ENCODE measurements at regions not wholly inside any gene's neighbourhood (a gene's known extent, or its start where the extent isn't known, plus 50 kb on each side); places are given as distances from the start of the nearest gene placed in this dataset.
"Not testable (repeated sequence)": the region's sequence is repeated elsewhere in the genome, so short reads cannot be mapped to it uniquely, and the experiment has no call there.

DNA sequence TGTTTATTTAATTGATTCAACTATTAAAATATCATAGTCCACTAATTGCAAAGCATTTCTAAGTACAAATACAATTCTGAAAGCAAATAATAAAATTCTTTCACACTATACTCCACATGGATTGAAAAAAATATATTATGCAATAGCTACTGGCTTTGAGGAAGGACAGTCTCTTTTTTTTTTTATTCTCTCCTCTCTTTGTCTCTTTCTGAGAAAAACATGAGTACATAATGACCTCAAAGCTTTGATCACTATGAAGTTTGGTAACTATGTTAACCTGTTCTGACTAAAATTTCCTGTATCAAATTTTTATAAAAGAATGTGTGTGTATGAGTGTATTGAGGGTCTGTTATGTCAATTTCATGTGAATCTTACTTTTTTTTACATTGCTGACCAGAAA lies 96.2 kb downstream of the RGS2 start:
- Mint-ChIP-seq H3K4me1 (ENCODE audit: low read depth) (peaks cover 5% of the 10 kb centered on the region; the same call in 1 of the 2 replicates), H3K36me3 (ENCODE audit: low read depth) (no peaks in the 10 kb centered on the region), H3K9me3 (no peaks in the 10 kb centered on the region), H3K27me3 (ENCODE audit: insufficient read depth) (no peaks in the 10 kb centered on the region; the same call in 1 of the 2 replicates), H3K4me3 (no peak overlapping the region), H3K27ac (no peak overlapping the region)
- DNase-seq: no peak
- TF ChIP-seq, protein P1, sequence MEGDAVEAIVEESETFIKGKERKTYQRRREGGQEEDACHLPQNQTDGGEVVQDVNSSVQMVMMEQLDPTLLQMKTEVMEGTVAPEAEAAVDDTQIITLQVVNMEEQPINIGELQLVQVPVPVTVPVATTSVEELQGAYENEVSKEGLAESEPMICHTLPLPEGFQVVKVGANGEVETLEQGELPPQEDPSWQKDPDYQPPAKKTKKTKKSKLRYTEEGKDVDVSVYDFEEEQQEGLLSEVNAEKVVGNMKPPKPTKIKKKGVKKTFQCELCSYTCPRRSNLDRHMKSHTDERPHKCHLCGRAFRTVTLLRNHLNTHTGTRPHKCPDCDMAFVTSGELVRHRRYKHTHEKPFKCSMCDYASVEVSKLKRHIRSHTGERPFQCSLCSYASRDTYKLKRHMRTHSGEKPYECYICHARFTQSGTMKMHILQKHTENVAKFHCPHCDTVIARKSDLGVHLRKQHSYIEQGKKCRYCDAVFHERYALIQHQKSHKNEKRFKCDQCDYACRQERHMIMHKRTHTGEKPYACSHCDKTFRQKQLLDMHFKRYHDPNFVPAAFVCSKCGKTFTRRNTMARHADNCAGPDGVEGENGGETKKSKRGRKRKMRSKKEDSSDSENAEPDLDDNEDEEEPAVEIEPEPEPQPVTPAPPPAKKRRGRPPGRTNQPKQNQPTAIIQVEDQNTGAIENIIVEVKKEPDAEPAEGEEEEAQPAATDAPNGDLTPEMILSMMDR (IDR thresholded peaks at IDR 0.05): no peak

GRCh38 chr1:192906334-192906733 lies 97.5 kb downstream of the RGS2 start:
- Mint-ChIP-seq H3K27me3 (ENCODE audit: insufficient read depth) (no peaks in the 10 kb centered on the region; the same call in 1 of the 2 replicates), H3K4me1 (ENCODE audit: low read depth) (peaks cover 5% of the 10 kb centered on the region; the same call in 1 of the 2 replicates), H3K4me3 (no peak overlapping the region), H3K27ac (no peak overlapping the region), H3K36me3 (ENCODE audit: low read depth) (no peaks in the 10 kb centered on the region), H3K9me3 (no peaks in the 10 kb centered on the region)
- TF ChIP-seq, protein P1 (IDR thresholded peaks at IDR 0.05): no peak
- DNase-seq: no peak

DNA sequence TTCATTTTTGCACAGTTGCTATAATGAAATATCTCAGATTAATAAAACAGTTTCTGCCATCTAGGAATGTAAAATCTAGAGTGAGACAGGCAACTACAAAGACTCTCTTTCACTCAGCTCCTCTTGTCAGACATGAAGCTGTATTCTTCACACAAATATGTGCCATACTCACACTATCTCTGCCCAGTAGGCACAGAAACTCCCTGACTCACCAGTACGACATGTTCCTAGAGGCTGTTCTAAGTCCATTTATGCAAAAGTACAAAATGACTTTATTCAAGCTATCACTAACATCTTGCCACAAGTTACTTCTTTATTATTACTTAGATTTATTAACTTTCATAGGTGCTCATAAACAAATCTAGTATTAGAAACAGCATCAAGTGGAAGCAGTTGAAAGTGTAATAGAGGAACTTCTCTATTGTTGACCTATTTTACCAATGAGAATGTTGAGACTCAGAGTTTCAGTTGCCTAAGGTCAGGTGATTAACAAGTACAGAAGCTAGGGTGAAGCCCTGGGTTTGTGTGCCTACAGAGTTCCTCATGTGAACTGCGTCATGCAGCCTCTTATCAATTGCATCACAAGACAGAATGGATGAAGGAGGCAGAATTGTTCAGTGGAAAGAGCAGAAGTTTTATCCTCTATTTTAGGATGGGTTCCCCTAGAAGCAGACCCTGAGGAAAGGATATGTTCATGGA lies 98.9 kb downstream of the RGS2 start:
- Mint-ChIP-seq H3K4me3 (no peak overlapping the region), H3K27ac (no peak overlapping the region), H3K36me3 (ENCODE audit: low read depth) (no peaks in the 10 kb centered on the region), H3K27me3 (ENCODE audit: insufficient read depth) (peaks cover 3% of the 10 kb centered on the region), H3K4me1 (ENCODE audit: low read depth) (peaks cover 5% of the 10 kb centered on the region; the same call in 1 of the 2 replicates), H3K9me3 (no peaks in the 10 kb centered on the region)
- no peak for DNase-seq
- TF ChIP-seq, protein P1 (IDR thresholded peaks at IDR 0.05): no peak

GRCh38 chr1:192911896-192912656 lies 103.2 kb downstream of the RGS2 start:
- H3K9me3 Mint-ChIP-seq; H3K4me1 Mint-ChIP-seq (ENCODE audit: low read depth); H3K4me3 Mint-ChIP-seq; H3K27me3 Mint-ChIP-seq (ENCODE audit: insufficient read depth); H3K36me3 Mint-ChIP-seq (ENCODE audit: low read depth); DNase-seq; H3K27ac Mint-ChIP-seq: not testable (repeated sequence)

DNA sequence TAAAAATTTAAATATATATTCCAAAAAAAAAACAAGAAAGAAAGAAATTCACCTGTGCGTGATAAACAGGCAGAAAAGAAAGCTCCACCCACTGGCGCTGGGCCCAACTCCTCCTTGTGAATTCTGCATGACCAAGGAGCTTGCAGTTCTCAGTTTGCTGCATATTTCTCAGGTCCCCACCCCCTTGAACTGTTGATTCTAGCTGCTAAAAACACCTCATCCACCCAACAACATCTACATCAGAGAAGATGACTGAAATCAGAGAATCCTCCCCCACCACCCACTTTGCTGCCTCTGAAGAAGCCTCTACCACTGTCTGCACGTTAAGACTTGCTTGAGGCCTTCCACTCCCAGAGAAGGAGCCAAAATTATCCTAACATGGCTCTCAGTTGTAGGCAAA lies 104.8 kb downstream of the RGS2 start:
- DNase-seq: no peak
- no peak overlapping the region for H3K4me3 Mint-ChIP-seq
- H3K27ac Mint-ChIP-seq: no peak overlapping the region

More for the DNA sequence above, 104.8 kb downstream of the RGS2 start:
- no peaks in the 10 kb centered on the region for H3K4me1 Mint-ChIP-seq (ENCODE audit: low read depth)
- TF ChIP-seq, protein P1 (IDR thresholded peaks at IDR 0.05): no peak
- H3K27me3 Mint-ChIP-seq (ENCODE audit: insufficient read depth): peaks cover 3% of the 10 kb centered on the region; the same call in 1 of the 2 replicates
- no peaks in the 10 kb centered on the region for H3K36me3 Mint-ChIP-seq (ENCODE audit: low read depth)
- H3K9me3 Mint-ChIP-seq: no peaks in the 10 kb centered on the region

All from HFFc6 (cell line).